OCI-LY1 (cell line): ENCODE measurements at regions not wholly inside any gene's neighbourhood (a gene's known extent, or its start where the extent isn't known, plus 50 kb on each side); places are given as distances from the start of the nearest gene placed in this dataset.

Experiments
- EZH2 ChIP-seq: fragments of 200-600 bp; sonication (generic), shearing (Covaris generic); IDR thresholded peaks from 2 replicates; pipeline ENCODE4 v1.8.0; 2017; ENCODE audit warnings: borderline replicate concordance, mixed run types, mild to moderate bottlenecking, antibody characterized with exemption, low read length, moderate library complexity, mixed read lengths
- TF ChIP-seq, protein P1 (sequence below): fragments of 200-600 bp; sonication (generic), shearing (Covaris generic); IDR thresholded peaks from 2 replicates; pipeline ENCODE4 v1.5.1; 2017; ENCODE audit warnings: mild to moderate bottlenecking, antibody characterized with exemption, low read length, moderate library complexity, mixed read lengths

DNA sequence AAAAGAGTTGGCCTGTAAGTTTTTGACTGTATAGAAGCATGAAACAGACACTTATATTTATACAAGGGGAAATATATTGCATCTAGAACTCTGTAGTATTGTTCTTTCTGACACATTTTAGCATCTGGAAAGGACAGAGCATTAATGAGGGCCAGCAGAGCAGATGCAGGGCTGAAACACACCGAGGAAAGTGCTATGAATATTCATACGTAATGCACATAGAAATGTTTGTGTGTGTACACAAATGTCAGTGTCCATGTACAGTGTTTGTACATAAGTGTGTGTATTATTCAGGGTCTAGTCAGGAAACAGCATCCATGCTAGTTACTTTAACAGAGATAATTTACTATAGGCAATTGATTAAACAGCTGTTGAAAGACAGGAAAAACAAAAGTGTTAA is 146.5 kb upstream of the DTNBP1 start:
- no peak for TF ChIP-seq EZH2
- TF ChIP-seq, protein P1, sequence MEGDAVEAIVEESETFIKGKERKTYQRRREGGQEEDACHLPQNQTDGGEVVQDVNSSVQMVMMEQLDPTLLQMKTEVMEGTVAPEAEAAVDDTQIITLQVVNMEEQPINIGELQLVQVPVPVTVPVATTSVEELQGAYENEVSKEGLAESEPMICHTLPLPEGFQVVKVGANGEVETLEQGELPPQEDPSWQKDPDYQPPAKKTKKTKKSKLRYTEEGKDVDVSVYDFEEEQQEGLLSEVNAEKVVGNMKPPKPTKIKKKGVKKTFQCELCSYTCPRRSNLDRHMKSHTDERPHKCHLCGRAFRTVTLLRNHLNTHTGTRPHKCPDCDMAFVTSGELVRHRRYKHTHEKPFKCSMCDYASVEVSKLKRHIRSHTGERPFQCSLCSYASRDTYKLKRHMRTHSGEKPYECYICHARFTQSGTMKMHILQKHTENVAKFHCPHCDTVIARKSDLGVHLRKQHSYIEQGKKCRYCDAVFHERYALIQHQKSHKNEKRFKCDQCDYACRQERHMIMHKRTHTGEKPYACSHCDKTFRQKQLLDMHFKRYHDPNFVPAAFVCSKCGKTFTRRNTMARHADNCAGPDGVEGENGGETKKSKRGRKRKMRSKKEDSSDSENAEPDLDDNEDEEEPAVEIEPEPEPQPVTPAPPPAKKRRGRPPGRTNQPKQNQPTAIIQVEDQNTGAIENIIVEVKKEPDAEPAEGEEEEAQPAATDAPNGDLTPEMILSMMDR, result no peak
